Right cardiac atrium (tissue), 5 donors: ENCODE measurements at regions not wholly inside any gene's neighbourhood (a gene's known extent, or its start where the extent isn't known, plus 50 kb on each side); places are given as distances from the start of the nearest gene placed in this dataset.
A peak's percentile ranks its signal among the peaks of the same experiment; 100 is the strongest.

Experiments used
- ATAC-seq, 2 donors: fragments of 200-7000 bp; cut with Tn5 transposase; one replicate each; pipeline versions ENCODE4 v1.8.0 to v1.9.1; 2020; ENCODE audit warnings: moderate library complexity in 2 of 2, mild to moderate bottlenecking in 1 of 2
- DNase-seq, 3 donors: peaks; one replicate each; pipeline ENCODE4 v3.0.0-alpha.2; 2020
- H3K27ac ChIP-seq: one replicate; pipeline ENCODE4 v1.5.1; 2013; ENCODE audit warnings: mild to moderate bottlenecking, low read length, control low read depth, moderate library complexity
- H3K27me3 ChIP-seq: one replicate; pipeline ENCODE4 v1.6.1; 2013; ENCODE audit not compliant: control insufficient read depth, insufficient read depth
- H3K4me1 ChIP-seq: one replicate; pipeline ENCODE4 v1.6.1; 2013; ENCODE audit warnings: low read length; ENCODE audit not compliant: control insufficient read depth, insufficient read depth
- H3K4me3 ChIP-seq: one replicate; pipeline ENCODE4 v1.5.1; 2013; ENCODE audit warnings: low read length, control low read depth
- H3K9me3 ChIP-seq: one replicate; pipeline ENCODE4 v1.6.1; 2013; ENCODE audit warnings: low read length; ENCODE audit not compliant: control insufficient read depth
- WGBS: extraction: QIAGEN DNeasy Blood & Tissue Kit; methylation state at CpG from one replicate; pipeline ENCODE4 v1.1.7; 2013; 5-methylcytosine and 5-hydroxymethylcytosine counted together
- intact Hi-C, 4 donors: fragments of 100-400 bp; cut with DNase I; formaldehyde crosslinking; loops; one replicate each; pipeline versions ENCODE4 v1.11.0 to v1.14.0; 2022 to 2023
- donor health status: healthy with polysubstance abuse.
- donor health status: DM: no; HTN: yes; CAD: no.
- donor health status: DM: no; HTN: no; CAD: no.
- donor health status: DM: no; HTN: yes; CAD: no; lungs with severe emphysema.
- donor health status: DM: yes; HTN: yes; CAD: no.

GRCh38 chr1:168945870-168946269, 160.6 kb upstream of the ATP1B1 start:
- Histone ChIP-seq H3K9me3 (no peaks in the 10 kb centered on the region), H3K27me3 (no peaks in the 10 kb centered on the region), H3K4me1 (no peaks in the 10 kb centered on the region), H3K27ac (peak overlapping the region; percentile 53), H3K4me3 (no peak overlapping the region)
- DNase-seq (peak; percentile 70 to 82 (median 70)), ATAC-seq (peak; percentile 88 to 90)
- intact Hi-C loops: no loop called here
- WGBS: 24% methylated on average over 3 of the region's 3 CpGs

GRCh38 chr1:168947041-168947440, 159.4 kb upstream of the ATP1B1 start:
- Histone ChIP-seq H3K27ac (no peak overlapping the region), H3K9me3 (no peaks in the 10 kb centered on the region), H3K4me3 (no peak overlapping the region), H3K27me3 (no peaks in the 10 kb centered on the region), H3K4me1 (no peaks in the 10 kb centered on the region)
- ATAC-seq: no peak
- DNase-seq: no peak
- WGBS: 94% methylated on average over 2 of the region's 2 CpGs
- intact Hi-C loops: no loop called here

- Histone ChIP-seq H3K4me1 (no peaks in the 10 kb centered on the region), H3K9me3 (no peaks in the 10 kb centered on the region), H3K27ac (no peak overlapping the region), H3K4me3 (no peak overlapping the region), H3K27me3 (no peaks in the 10 kb centered on the region)
- no peak for ATAC-seq
- intact Hi-C loops: no loop called here
- no peak for DNase-seq
Observed at GRCh38 chr1:168949672-168950071, 156.8 kb upstream of the ATP1B1 start.

- DNase-seq (no peak), ATAC-seq (no peak)
- Histone ChIP-seq H3K4me1 (peaks cover 4% of the 10 kb centered on the region), H3K27me3 (no peaks in the 10 kb centered on the region), H3K27ac (no peak overlapping the region), H3K9me3 (no peaks in the 10 kb centered on the region), H3K4me3 (no peak overlapping the region)
- intact Hi-C loops: no loop called here
- 97% methylated on average over 2 of the region's 2 CpGs for WGBS
Observed at GRCh38 chr1:168957818-168958217, 148.7 kb upstream of the ATP1B1 start.

GRCh38 chr1:168958562-168959289, 147.8 kb upstream of the ATP1B1 start:
- H3K27me3 ChIP-seq: no peaks in the 10 kb centered on the region
- intact Hi-C loops: no loop called here
- DNase-seq (no peak), ATAC-seq (no peak)
- WGBS: 51% methylated on average over 5 of the region's 5 CpGs
- H3K4me1 ChIP-seq: peaks cover 4% of the 10 kb centered on the region
- H3K4me3 ChIP-seq: no peak overlapping the region
- H3K27ac ChIP-seq: no peak overlapping the region
- no peaks in the 10 kb centered on the region for H3K9me3 ChIP-seq

GRCh38 chr1:168959382-168959781, 147.1 kb upstream of the ATP1B1 start:
- peaks cover 4% of the 10 kb centered on the region for H3K4me1 ChIP-seq
- intact Hi-C loops: no loop called here
- DNase-seq: no peak
- H3K27me3 ChIP-seq: no peaks in the 10 kb centered on the region
- ATAC-seq: no peak
- WGBS: 85% methylated on average over 2 of the region's 2 CpGs
- no peaks in the 10 kb centered on the region for H3K9me3 ChIP-seq
- H3K4me3 ChIP-seq: no peak overlapping the region
- H3K27ac ChIP-seq: no peak overlapping the region

- intact Hi-C loops: no loop called here
- Histone ChIP-seq H3K9me3 (no peaks in the 10 kb centered on the region), H3K4me1 (peaks cover 4% of the 10 kb centered on the region), H3K27ac (no peak overlapping the region), H3K27me3 (no peaks in the 10 kb centered on the region), H3K4me3 (no peak overlapping the region)
- DNase-seq: no peak
- WGBS: 99% methylated on average over 1 of the region's 1 CpG
- ATAC-seq: no peak
Observed at GRCh38 chr1:168960114-168960513, 146.4 kb upstream of the ATP1B1 start.

- peaks cover 4% of the 10 kb centered on the region for H3K4me1 ChIP-seq
- H3K27ac ChIP-seq: no peak overlapping the region
- no peaks in the 10 kb centered on the region for H3K9me3 ChIP-seq
- 46% methylated on average over 1 of the region's 1 CpG for WGBS
- ATAC-seq (peak; percentile 56 to 72), DNase-seq (no peak)
- intact Hi-C loops: no loop called here
- H3K4me3 ChIP-seq: no peak overlapping the region
- H3K27me3 ChIP-seq: no peaks in the 10 kb centered on the region
Observed at GRCh38 chr1:168960595-168960994, 145.9 kb upstream of the ATP1B1 start.

- Histone ChIP-seq H3K4me1 (peaks cover 4% of the 10 kb centered on the region), H3K9me3 (no peaks in the 10 kb centered on the region), H3K27me3 (no peaks in the 10 kb centered on the region), H3K27ac (no peak overlapping the region), H3K4me3 (no peak overlapping the region)
- DNase-seq: no peak
- WGBS: 62% methylated on average over 2 of the region's 2 CpGs
- ATAC-seq: no peak
- intact Hi-C loops: no loop called here
Observed at GRCh38 chr1:168963601-168964000, 142.9 kb upstream of the ATP1B1 start.

- H3K4me3 ChIP-seq: no peak overlapping the region
- H3K27me3 ChIP-seq: no peaks in the 10 kb centered on the region
- intact Hi-C loops: no loop called here
Observed at GRCh38 chr1:168964478-168964877, 142.0 kb upstream of the ATP1B1 start.

GRCh38 chr1:168966217-168966616, 140.3 kb upstream of the ATP1B1 start:
- H3K4me3 ChIP-seq: no peak overlapping the region
- no peaks in the 10 kb centered on the region for H3K27me3 ChIP-seq
- WGBS: 95% methylated on average over 2 of the region's 2 CpGs
- no peak for ATAC-seq
- no peak for DNase-seq
- no peaks in the 10 kb centered on the region for H3K9me3 ChIP-seq
- no peak overlapping the region for H3K27ac ChIP-seq
- no peaks in the 10 kb centered on the region for H3K4me1 ChIP-seq
- intact Hi-C loops: no loop called here

More at GRCh38 chr1:168964478-168964877, 142.0 kb upstream of the ATP1B1 start:
- no peak overlapping the region for H3K27ac ChIP-seq
- DNase-seq (no peak), ATAC-seq (no peak)
- peaks cover 4% of the 10 kb centered on the region for H3K4me1 ChIP-seq
- no peaks in the 10 kb centered on the region for H3K9me3 ChIP-seq
- 99% methylated on average over 3 of the region's 3 CpGs for WGBS

- intact Hi-C loops: no loop called here
- Histone ChIP-seq H3K4me1 (peaks cover 2% of the 10 kb centered on the region), H3K27me3 (no peaks in the 10 kb centered on the region), H3K9me3 (no peaks in the 10 kb centered on the region), H3K27ac (no peak overlapping the region), H3K4me3 (no peak overlapping the region)
- ATAC-seq (no peak), DNase-seq (no peak)
- WGBS: 85% methylated on average over 2 of the region's 2 CpGs
Observed at GRCh38 chr1:168966636-168967035, 139.9 kb upstream of the ATP1B1 start.
